Breast epithelium (tissue), 3 donors: ENCODE measurements at regions not wholly inside any gene's neighbourhood (a gene's known extent, or its start where the extent isn't known, plus 50 kb on each side); places are given as distances from the start of the nearest gene placed in this dataset.

Experiments
- CTCF ChIP-seq, 3 donors: fragments of 450-650 bp; IDR thresholded peaks; one replicate each; pipeline ENCODE4 v1.5.1; 2016 to 2017; ENCODE audit warnings: antibody characterized with exemption in 3 of 3, mild to moderate bottlenecking in 3 of 3, moderate library complexity in 3 of 3
- POLR2A ChIP-seq: fragments of 450-650 bp; IDR thresholded peaks from one replicate; pipeline ENCODE4 v1.6.1; 2016; ENCODE audit warnings: antibody characterized with exemption, mild to moderate bottlenecking, moderate library complexity
- POLR2AphosphoS5 ChIP-seq, 3 donors: sonication (generic); formaldehyde crosslinking; IDR thresholded peaks; one replicate each; pipeline ENCODE4 v1.6.1; 2017; ENCODE audit warnings: antibody characterized with exemption in 3 of 3

DNA sequence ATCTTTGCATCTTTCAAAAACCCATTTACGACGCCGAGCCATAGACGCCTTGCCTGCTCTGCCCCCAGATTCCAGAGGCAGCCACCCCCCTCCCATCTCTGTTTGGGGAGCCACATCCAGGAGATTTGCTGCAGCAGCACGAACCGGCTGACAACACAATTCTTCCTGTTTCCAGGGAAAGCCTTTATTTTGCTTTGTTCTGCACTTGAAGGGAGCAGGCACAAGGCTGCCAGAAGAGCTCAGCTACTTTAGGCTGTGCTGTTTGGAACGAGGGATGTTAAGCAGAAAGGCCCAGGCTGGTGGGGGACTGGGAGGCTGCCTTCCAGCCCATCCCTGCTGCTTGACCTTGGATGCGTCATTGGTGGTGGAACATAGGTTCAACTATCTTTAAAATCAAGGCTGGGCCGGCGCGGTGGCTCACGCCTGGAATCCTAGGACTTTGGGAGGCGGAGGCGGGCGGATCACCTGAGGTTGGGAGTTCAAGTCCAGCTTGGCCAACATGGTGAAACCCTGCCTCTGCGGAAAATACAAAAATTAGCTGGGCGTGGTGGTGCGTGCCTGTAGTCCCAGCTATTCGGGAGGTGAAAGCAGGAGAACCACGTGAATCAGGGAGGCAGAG is 243.9 kb downstream of the MIAT start:
- TF ChIP-seq POLR2A, result no peak
- TF ChIP-seq CTCF (IDR thresholded peaks at IDR 0.05), result no peak
- no peak for TF ChIP-seq POLR2AphosphoS5 (IDR thresholded peaks at IDR 0.05)
